HG03039 (cell line): ENCODE measurements at regions not wholly inside any gene's neighbourhood (a gene's known extent, or its start where the extent isn't known, plus 50 kb on each side); places are given as distances from the start of the nearest gene placed in this dataset.
"Not testable (repeated sequence)": the region's sequence is repeated elsewhere in the genome, so short reads cannot be mapped to it uniquely, and the experiment has no call there.

Source experiments
- ATAC-seq: cut with Tn5 transposase; IDR thresholded peaks from one replicate; pipeline ENCODE4 v1.9.1; 2021; ENCODE audit warnings: mild to moderate bottlenecking, moderate library complexity; ENCODE audit not compliant: unreplicated experiment

DNA sequence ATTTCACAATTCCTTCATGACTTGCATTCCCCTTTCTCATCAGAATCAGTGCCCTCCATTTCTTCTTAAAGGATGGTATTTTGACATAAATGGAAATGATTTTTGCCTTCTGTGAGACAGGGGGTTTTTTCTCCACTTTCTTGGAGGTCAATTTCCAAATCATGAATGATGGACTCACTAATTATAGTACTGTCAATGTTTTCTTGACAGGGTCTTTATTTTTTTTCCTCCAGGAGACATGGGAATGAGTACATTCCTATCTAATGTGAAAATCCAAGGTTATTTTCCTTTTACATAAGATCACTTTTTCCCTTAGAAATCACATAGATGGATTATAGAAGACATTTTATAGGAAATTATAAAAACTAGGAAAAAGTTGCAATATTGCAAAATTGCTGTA, 141.7 kb downstream of the SPATA31A6 start:
- ATAC-seq: not testable (repeated sequence)

DNA sequence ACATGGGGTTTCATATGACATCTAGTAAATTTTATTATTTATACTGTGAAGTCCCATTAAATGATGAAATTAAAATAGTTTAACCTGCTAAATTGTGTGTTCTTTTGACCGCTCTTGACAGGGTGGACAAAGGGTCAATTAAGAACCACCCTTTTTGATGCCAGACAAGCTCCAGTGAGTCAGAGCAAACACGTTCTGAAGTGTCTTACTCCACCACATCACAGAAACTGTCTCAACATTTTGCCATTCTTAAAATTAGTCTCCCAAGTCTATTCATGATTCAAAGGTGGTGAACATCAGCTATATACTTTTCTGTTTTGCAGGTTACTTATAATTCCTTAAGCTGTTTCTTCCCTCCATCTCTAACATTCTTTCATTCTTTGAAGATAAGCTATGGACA, 142.1 kb downstream of the SPATA31A6 start:
- ATAC-seq: not testable (repeated sequence)

DNA sequence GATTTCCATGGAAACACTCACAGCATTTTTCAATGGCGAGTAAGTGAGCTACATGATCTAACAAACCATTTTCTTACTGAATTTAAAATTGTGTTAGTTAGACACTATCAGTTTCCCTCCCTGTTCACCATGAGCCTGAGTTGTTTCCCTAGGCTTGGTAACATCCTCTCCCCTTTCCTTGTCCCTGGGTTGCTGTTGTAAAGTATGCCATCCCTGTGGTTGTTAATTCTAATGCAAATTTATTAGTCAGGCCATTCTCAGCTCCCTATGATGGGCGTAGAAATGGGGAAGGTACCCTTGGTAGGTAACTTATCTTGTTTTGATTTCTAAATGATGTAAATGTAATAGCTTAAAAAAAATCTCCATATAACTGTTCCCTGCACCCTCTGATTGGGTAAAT, 143.0 kb downstream of the SPATA31A6 start:
- ATAC-seq: not testable (repeated sequence)

DNA sequence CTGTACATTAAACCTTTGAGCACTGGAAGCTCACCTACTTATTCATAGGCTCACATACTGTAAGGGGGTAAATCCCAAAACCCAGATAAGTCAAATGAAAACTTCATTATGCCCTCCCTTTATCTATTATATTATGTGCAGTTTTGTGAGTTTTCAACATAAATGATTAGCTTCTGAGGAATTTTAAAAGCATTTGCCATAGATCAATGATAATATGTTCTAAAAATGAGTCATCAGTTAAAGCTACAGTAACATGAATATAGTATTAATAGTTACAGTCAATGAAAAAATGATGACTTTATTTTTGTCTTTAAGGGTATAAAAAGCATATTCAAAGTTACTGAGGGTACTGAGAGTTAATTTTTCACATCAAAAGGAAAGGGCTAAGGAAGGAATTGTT, 151.9 kb downstream of the SPATA31A6 start:
- ATAC-seq: not testable (repeated sequence)

DNA sequence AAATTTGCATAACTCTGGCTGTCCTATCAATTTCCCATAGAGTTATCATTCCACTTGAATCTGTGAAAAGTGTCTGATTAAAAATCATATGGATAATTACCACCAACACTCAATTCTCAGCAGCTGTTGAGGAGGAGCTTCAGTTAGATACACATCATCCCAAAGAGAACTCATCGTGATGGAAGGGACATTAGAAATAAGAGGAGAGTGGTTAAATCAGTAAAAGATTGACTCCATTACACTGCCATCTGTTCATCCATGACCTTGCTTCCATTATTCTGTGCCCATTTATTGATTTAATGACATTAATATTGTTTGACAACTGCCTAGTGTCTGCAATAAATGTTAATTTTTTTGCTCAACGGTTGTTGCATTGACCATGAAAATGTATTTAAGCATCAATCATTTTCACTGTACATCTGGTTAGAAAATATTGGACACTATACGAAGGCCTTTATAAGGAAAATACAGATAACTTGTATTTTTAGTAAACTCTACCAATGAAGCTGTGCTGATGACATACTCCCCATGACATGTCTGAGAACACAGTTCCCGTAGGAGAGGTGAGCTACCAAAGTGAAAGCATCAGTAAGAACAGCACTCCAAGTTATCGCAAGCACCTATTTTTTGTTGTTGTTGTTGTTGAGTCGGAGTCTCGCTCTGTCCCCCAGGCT, 152.7 kb downstream of the SPATA31A6 start:
- ATAC-seq: not testable (repeated sequence)

DNA sequence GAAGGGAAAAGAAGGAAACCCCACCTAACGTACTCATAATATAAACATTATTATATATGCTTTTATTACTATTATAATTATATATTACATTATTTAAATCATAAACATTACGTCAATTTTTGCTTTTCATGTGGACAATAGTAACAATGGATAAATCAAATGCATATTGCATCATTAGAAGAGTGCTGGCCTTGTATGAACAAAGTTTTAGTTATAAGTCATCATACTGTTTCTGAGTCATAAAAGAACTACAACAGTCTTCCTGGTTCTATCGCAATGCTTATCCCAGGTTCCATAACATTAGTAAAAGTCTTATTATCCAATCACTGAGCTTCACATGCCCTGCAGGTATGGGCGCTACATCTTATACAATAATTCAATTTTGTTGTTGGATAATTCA, 154.8 kb downstream of the SPATA31A6 start:
- ATAC-seq: not testable (repeated sequence)

DNA sequence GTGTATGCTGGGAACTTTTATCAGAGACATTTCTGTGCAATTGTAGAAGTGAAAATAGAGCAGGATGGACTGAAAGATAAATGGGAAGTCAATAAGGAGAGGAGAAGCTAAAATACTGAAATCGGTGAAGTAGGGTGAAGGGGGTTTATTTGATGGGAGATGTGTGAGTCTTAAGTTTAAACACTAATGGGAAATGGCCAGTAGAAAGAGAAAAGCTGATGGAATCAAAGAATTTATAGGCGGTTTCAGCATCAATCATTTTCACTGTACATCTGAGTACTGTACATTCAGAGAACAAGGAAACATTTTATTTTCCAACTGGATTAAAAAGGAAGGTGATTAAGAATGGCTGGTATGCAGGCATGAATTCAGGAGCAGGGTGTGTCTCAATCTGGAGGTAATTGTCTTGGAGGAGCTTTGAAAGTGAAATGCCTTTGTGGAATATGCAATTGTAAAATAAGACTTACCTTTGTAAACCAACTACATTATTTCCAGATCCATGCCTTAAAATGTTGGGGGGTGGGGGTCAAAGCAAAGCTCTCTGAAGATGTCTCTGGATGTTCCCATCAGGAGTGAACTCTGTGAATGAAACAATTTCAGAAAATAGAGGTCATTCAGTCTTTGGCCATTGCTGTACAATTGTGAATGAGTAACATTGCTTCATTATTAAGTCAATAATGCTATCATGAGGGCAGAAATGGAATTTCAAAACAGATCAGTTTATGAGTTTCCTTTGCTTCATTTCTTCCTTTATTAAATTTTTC, 156.4 kb downstream of the SPATA31A6 start:
- ATAC-seq: not testable (repeated sequence)

DNA sequence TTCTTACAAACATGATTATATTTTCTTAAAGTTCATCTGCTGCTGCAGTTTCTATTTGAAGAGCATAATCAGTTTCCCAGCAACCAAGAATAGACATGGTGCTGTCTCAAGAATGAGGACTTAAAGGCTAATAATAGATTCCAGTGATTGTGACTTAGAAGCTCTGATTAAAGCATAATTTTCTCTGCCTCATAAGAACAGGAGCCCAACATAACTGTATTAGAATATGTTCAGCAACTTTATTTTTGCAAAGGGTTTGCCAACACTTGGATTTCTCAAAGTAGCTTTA, 156.9 kb downstream of the SPATA31A6 start:
- not testable (repeated sequence) for ATAC-seq

DNA sequence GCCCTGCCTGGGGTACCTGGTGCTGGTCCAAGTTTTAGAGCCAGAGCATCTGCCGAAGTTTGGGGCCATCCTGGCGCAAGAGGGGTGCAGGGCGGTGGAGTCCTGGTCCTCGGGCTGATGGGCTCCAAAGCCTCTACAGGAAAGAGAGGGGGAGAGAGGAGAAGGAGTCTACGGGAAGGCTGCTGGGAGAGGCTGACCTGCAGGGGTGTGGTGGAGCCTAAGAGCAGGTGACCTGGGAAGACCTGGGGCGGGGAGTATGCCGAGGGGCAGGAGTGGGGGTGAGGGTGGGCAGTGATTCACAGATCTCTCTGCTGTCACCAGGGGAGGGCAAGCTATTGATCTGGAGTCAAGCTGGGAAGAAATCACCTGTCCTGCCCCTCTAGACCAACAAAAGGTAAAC, 158.4 kb downstream of the SPATA31A6 start:
- not testable (repeated sequence) for ATAC-seq

DNA sequence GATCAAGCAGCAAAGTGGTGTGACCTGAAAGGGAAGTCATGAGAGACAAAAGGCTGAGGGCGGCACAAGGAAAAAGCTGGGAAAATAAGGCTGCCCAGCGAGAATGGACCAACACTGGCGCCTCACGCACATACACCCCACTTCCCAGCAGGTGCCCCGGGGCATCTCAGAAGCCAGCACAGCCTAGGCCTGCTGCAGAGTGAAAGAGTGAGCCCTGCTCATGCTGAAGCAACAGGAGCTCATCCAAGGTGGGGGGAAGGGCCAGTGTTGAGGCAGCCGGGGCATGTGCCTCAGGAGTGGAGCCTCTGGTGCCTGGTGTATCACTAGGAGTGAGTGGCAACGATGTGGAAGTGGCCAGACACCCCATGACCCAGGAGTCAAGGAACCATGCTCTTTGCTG, 158.8 kb downstream of the SPATA31A6 start:
- ATAC-seq: not testable (repeated sequence)

DNA sequence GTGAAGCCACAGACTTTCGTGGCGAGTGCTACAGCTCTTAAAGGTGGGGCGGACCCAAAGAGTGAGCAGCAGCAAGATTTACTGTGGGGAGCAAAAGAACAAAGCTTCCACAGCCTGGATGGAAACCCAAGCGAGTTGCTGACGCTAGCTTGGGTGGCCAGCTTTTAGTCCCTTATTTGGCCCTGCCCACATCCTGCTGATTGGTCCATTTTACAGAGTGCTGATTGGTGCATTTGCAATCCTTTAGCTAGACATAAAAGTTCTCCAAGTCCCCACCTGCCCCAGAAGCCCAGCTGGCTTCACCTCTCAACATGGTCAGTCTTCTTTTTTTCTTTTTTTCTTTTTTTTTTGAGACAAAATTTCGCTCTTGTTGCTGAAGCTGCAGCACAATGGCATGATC, 161.0 kb downstream of the SPATA31A6 start:
- not testable (repeated sequence) for ATAC-seq

DNA sequence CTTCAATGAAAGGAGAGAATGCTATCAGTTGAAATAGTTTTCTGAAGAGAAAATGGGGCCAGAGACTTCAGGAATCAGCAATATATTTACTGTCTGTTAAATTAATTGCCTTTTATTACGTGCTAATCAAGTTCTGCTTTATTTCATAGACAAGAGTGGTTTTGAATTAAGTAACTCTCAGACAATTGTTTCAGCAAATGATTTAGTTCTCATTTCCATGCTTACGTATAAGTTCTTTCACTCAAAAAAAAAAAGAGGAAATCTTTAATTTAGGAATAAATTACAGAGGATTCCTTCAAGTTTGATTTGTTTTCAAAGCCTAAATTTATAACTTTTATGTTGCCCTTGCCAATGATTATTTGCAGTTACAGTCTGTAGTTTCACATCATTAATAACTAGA, 163.5 kb downstream of the SPATA31A6 start:
- ATAC-seq: not testable (repeated sequence)

DNA sequence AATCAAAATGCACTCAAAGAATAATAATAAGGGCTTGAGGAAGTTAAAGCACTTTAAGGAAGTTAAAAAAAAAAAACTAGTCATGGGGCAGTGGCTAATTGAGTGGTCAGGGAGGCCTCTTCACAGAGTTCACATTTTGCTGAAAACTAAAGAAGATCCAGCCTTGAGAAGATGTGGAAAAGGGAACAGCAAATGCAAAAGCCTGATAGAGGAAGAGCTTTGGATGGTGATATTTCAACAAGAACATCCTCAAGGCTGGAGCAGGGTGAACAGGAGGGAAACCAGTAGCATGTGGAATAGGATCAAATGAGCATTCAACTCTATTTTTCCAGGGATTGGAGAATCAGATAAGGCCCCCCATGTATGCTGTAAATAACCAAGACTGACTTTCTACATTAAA, 165.7 kb downstream of the SPATA31A6 start:
- ATAC-seq: not testable (repeated sequence)

DNA sequence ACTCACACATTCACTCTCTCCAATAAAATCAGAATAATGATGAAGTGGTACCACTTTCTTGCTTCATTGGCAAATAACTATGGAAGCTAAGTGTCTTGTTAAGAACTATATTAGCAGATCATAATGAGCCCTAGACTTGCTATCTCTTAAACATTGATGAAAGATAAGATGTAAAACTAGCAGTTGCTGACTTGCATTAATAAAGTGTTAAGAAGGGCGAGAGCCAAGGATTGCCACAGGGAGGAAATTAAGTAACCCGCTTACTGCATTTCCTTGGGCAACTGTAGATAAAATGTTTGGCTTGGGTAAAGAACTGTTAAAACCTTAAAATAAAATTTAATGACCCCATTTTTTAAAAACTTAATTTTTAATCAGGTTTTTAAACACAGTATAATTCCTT, 167.0 kb downstream of the SPATA31A6 start:
- ATAC-seq: not testable (repeated sequence)

DNA sequence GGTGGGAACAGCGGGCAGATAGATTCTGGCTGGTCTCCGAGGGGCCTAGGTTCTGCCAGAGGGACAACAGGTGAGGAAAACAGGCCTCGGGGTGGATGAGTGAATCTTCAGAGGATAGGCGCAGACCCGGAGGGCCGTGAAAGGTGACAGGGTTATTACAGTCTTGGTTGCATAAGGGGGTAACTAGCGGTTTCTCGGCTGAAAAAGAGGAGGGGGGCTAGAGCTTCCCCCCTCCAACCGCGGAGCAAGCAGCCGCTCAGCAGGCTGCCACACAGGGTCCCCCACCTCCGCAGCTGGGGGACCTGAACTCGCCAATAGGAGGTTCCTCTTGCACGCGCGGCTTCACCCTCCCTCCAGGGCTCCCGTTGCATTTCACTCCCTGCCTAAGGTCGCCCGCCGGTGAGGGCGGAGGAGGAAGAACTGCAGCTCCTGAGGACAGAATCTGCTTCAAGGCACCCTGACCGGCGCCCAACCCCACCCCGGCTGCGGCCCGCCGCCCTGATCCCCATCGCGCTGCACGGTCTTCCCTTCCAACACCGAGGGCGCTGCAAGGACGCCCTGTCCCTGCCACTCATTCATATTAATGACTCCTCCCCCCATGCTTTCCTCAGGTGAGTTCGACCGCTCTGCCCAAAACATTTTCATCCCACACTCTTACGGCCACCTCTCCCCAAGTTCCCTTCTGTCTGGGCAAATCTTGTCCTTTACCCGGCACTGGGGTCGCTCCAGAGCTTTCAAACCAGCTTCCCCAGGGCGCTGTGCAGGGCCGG, 174.3 kb downstream of the SPATA31A6 start:
- not testable (repeated sequence) for ATAC-seq

DNA sequence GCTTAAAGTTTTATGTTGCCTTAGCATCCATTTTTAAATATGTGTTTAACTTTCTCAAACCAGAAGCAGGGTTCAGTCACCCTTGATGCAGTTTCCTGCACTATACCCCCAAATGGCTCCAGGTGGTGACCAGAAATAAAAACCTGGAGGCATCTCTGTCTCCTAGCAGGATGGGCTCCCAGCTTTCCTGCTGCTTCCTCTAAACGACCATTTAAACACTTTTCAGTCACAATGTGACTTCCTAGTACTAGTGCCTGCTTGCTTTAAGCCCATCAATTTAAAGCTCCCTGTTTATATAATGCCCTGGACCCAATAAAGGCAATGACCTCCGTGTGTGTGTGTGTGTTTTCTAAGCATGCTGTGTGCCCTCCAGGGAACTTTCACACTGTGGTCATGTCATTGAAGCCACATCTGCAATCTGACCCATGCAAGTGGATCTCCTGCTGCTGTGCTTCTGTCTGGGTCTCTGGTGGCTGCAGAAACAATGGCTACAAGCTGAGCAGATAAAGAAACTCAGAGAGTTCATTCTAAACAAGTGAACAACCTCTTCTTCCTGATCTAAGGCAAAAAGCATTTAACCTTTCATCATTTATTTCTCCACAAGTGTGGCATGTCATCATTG, 175.3 kb downstream of the SPATA31A6 start:
- not testable (repeated sequence) for ATAC-seq

DNA sequence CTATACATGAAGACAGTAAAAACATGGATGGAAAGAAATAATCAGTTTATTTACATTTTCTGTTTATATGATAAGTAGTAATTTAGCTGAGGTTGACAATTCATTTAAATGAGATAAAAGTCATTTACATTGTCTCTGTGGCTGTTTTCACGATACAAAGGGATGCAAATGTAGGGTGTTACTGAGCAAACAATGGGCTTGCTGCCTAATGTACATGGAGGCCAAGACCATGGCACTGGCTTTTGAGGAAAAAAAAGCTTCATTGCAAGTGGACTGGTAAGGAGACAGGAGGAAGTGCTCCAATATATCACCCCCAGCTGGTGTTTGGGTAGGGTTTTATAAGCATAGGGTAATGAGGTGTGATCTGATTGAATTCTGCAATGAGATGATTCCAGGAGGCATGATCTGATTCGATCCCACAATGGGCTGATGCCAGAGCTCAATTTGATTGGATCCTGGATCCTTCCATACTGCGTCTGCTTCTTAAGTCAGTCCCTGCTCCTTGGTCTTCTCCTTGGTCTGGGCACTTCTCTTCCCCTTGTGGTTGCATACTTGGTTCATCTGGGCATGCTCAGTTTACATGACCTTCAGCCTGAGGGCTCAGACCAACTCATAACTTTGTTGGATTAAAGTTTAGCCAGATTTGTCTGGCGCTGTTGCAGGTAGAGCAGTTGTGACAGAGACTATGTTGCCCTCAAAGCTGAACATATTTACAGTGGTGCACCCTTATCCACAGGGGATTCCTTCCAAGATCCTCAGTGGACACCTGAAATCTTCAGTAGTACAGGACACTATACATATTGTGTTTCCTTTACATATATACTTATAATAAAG, 181.2 kb downstream of the SPATA31A6 start:
- ATAC-seq: not testable (repeated sequence)

DNA sequence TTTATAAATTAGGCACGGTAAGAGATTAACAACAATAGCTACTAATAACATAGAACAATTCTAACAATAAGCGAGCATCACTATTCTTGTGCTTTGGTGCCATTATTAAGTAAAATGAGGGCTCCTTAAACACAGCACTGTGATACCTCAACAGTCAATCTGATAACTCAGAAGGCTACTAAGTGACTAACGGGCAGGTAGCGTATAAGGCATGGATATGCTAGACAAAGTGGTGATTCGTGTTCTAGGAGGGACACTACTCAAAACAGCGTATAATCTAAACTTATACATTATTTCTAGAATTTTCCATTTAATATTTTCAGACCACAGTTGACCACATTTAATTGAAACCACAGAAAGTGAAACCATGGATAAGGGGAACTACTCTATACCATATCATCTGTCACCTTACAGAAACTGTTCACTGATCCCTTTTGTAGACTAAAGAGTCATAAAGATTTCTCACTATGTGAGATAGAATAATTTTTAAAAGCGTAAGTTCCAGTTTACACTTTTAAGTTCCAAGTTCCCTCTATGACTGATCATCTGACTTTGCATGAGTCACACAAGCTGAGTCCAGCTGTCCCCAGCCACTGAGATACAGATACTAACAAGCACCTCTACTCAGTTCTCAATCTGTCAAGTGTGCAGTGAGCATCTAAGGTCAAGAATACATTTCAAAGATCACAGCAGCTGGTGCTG, 181.9 kb downstream of the SPATA31A6 start:
- peak; percentile 91 for ATAC-seq

DNA sequence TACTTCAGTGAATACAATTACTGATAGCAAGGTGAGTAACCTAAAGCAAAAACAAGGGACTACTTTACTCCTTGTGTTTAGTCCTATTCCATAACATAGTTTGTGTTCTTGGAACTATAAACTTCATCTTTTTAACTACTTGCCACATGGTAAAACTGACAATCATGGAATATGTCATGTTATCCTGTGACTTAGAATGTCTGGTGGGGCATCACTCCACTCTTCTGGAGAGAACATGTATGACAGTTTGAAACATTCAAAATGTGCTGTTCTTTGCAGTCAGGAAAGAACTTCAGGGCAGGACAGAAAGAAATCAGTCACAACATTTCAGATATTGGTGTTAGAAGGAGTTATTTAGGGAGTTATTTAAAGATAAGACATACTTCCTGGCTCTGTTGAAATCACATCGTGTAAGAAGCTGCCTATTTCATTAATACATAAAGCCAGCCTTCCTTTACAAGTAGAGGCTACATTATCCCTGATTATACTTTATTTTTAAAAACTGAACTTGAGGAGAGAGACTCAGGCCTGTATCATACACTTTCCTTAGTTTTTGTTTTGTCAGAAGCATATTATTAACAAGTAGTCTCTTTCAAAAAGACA, 184.9 kb downstream of the SPATA31A6 start:
- not testable (repeated sequence) for ATAC-seq
